Astrocyte (in vitro differentiated cells and primary cell): ENCODE measurements at regions not wholly inside any gene's neighbourhood (a gene's known extent, or its start where the extent isn't known, plus 50 kb on each side); places are given as distances from the start of the nearest gene placed in this dataset.

Experiments used
- EZH2 ChIP-seq: IDR thresholded peaks from 2 replicates; pipeline ENCODE4 v1.6.1; 2012; ENCODE audit warnings: mild to moderate bottlenecking, low read length, inconsistent platforms; ENCODE audit not compliant: insufficient read depth
- TF ChIP-seq, protein P1 (sequence below): IDR thresholded peaks from 2 replicates; pipeline ENCODE4 v1.5.1; 2011; ENCODE audit warnings: low read depth, mild to moderate bottlenecking, inconsistent platforms, low read length, moderate library complexity; ENCODE audit not compliant: insufficient read depth

DNA sequence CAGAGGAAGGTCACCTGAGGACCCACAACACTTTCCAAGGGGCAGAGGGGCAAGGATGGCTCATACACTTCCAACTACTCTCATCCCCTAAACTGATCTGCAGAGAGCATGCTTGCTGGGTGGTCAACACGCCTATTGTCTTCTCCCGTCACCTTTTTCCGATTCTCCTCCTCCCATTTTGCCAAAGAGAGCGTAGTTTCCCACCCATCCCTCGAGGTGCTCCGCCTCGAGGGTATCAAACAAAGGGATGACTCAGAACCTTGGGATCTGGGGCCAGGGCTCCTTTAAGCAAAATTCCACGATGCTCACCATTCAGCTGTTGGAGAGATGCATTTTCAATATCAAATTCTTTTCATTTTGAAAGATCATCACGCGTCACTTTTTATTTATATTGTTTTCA is 507.5 kb upstream of the SULF2 start:
- TF ChIP-seq, protein P1, sequence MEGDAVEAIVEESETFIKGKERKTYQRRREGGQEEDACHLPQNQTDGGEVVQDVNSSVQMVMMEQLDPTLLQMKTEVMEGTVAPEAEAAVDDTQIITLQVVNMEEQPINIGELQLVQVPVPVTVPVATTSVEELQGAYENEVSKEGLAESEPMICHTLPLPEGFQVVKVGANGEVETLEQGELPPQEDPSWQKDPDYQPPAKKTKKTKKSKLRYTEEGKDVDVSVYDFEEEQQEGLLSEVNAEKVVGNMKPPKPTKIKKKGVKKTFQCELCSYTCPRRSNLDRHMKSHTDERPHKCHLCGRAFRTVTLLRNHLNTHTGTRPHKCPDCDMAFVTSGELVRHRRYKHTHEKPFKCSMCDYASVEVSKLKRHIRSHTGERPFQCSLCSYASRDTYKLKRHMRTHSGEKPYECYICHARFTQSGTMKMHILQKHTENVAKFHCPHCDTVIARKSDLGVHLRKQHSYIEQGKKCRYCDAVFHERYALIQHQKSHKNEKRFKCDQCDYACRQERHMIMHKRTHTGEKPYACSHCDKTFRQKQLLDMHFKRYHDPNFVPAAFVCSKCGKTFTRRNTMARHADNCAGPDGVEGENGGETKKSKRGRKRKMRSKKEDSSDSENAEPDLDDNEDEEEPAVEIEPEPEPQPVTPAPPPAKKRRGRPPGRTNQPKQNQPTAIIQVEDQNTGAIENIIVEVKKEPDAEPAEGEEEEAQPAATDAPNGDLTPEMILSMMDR, result no peak
- no peak for TF ChIP-seq EZH2
